IMR-90 (cell line): ENCODE measurements at regions not wholly inside any gene's neighbourhood (a gene's known extent, or its start where the extent isn't known, plus 50 kb on each side); places are given as distances from the start of the nearest gene placed in this dataset.
"Not testable (repeated sequence)": the region's sequence is repeated elsewhere in the genome, so short reads cannot be mapped to it uniquely, and the experiment has no call there.

Source experiments
- ATAC-seq: fragments of 200-7000 bp; cut with Tn5 transposase; 2 replicates; pipeline ENCODE4 v1.9.1; 2020; ENCODE audit warnings: low read depth, mild to moderate bottlenecking, moderate library complexity
- BruUV-seq: library from RNA; stranded (reverse); fragments of 400-500 nt; replicated peaks from 2 replicates; lab custom pipeline; 2021; lab: Mats Ljungman, UMichigan
- CTCF ChIA-PET: fragments of 300-600 bp; formaldehyde crosslinking; extraction: SDS; loops from one replicate; lab custom pipeline; 2021; ENCODE audit warnings: antibody characterized with exemption; lab: Yijun Ruan, JAX
- POLR2A ChIA-PET: fragments of 300-600 bp; sonication (Branson Sonifier 250); formaldehyde crosslinking; loops from one replicate; lab custom pipeline; 2022; ENCODE audit warnings: antibody characterized with exemption; ENCODE audit not compliant: unreplicated experiment; lab: Charles Lee
- DNase-seq: peaks from one replicate; pipeline ENCODE4 v3.0.0; 2013
- H2AFZ ChIP-seq: replicated peaks from 2 replicates; pipeline ENCODE3; 2013; ENCODE audit warnings: low read length, mild to moderate bottlenecking; ENCODE audit not compliant: poor library complexity
- H2AK5ac ChIP-seq: 2 replicates; pipeline ENCODE4 v1.6.1; 2013; ENCODE audit warnings: low read depth, low read length, inconsistent platforms
- H2AK9ac ChIP-seq: replicated peaks from 2 replicates; pipeline ENCODE3; 2013; ENCODE audit warnings: mild to moderate bottlenecking, low read depth, low read length, moderate library complexity; ENCODE audit not compliant: poor library complexity
- H2BK120ac ChIP-seq: 2 replicates; pipeline ENCODE4 v1.6.1; 2013; ENCODE audit warnings: low read depth, low read length, inconsistent platforms
- H2BK15ac ChIP-seq: 3 replicates; pipeline ENCODE4 v1.6.1; 2013; ENCODE audit warnings: low read depth, low read length, inconsistent platforms
- H2BK20ac ChIP-seq: 2 replicates; pipeline ENCODE4 v1.6.1; 2013; ENCODE audit warnings: low read depth, mild to moderate bottlenecking, inconsistent platforms, low read length, moderate library complexity
- H2BK5ac ChIP-seq: 2 replicates; pipeline ENCODE4 v1.6.1; 2013; ENCODE audit warnings: mild to moderate bottlenecking, low read depth, low read length, inconsistent platforms; ENCODE audit not compliant: poor library complexity, severe bottlenecking
- H3K14ac ChIP-seq: replicated peaks from 2 replicates; pipeline ENCODE4 v1.6.1; 2013; ENCODE audit warnings: low read depth, low read length, inconsistent platforms
- H3K18ac ChIP-seq: 2 replicates; pipeline ENCODE4 v1.6.1; 2013; ENCODE audit warnings: low read depth, low read length, control low read depth
- H3K23ac ChIP-seq: 2 replicates; pipeline ENCODE4 v1.6.1; 2013; ENCODE audit warnings: low read depth, low read length, inconsistent platforms
- H3K27ac ChIP-seq: 2 replicates; pipeline ENCODE4 v1.5.1; 2013; ENCODE audit warnings: mild to moderate bottlenecking, control low read depth, low read length; ENCODE audit not compliant: insufficient read depth
- H3K27me3 ChIP-seq: 2 replicates; pipeline ENCODE4 v1.6.1; 2013; ENCODE audit warnings: low read length; ENCODE audit not compliant: control insufficient read depth, insufficient read depth
- H3K36me3 ChIP-seq: 2 replicates; pipeline ENCODE4 v1.6.1; 2013; ENCODE audit warnings: low read length, mixed read lengths; ENCODE audit not compliant: control insufficient read depth, insufficient read depth
- H3K4ac ChIP-seq: 2 replicates; pipeline ENCODE4 v1.6.1; 2013; ENCODE audit warnings: low read depth, low read length, inconsistent platforms
- H3K4me1 ChIP-seq: 2 replicates; pipeline ENCODE4 v1.6.1; 2013; ENCODE audit warnings: low read length, mixed read lengths; ENCODE audit not compliant: control insufficient read depth, insufficient read depth
- H3K4me2 ChIP-seq: 2 replicates; pipeline ENCODE4 v1.6.1; 2013; ENCODE audit warnings: low read depth, mild to moderate bottlenecking, control low read depth, low read length, moderate library complexity
- H3K4me3 ChIP-seq: 2 replicates; pipeline ENCODE4 v1.5.1; 2013; ENCODE audit warnings: low read depth, mild to moderate bottlenecking, control low read depth, low read length, moderate library complexity; ENCODE audit not compliant: insufficient read depth
- H3K56ac ChIP-seq: 2 replicates; pipeline ENCODE4 v1.6.1; 2013; ENCODE audit warnings: low read length, inconsistent platforms; ENCODE audit not compliant: insufficient read depth; ENCODE audit errors: extremely low read depth
- H3K79me1 ChIP-seq, 2 experiments: 2 replicates each; pipeline ENCODE4 v1.6.1; 2013; ENCODE audit warnings: low read length in 2 of 2, inconsistent platforms in 1 of 2, low read depth in 1 of 2
- H3K9ac ChIP-seq: 2 replicates; pipeline ENCODE4 v1.6.1; 2013; ENCODE audit warnings: low read depth, low read length, control low read depth
- H3K9me1 ChIP-seq: 2 replicates; pipeline ENCODE4 v1.6.1; 2013; ENCODE audit warnings: low read length, inconsistent platforms; ENCODE audit not compliant: insufficient read depth
- H3K9me3 ChIP-seq: 2 replicates; pipeline ENCODE4 v1.6.1; 2013; ENCODE audit warnings: low read length; ENCODE audit not compliant: control insufficient read depth, insufficient read depth
- H4K20me1 ChIP-seq: 2 replicates; pipeline ENCODE4 v1.6.1; 2013; ENCODE audit warnings: low read length, inconsistent platforms; ENCODE audit not compliant: insufficient read depth
- H4K5ac ChIP-seq: 2 replicates; pipeline ENCODE4 v1.6.1; 2013; ENCODE audit warnings: mild to moderate bottlenecking, low read depth, low read length, control low read depth
- H4K8ac ChIP-seq, 2 experiments: 2 replicates each; pipeline ENCODE4 v1.6.1; 2013; ENCODE audit warnings: low read depth in 2 of 2, low read length in 2 of 2, control low read depth in 1 of 2, inconsistent platforms in 1 of 2
- H4K91ac ChIP-seq: 2 replicates; pipeline ENCODE4 v1.6.1; 2013; ENCODE audit warnings: low read depth, low read length, inconsistent platforms; ENCODE audit not compliant: insufficient read depth
- WGBS, 2 experiments: methylation state at CpG; one replicate each; pipeline versions ENCODE4 v1.1.5 to v1.1.7; 2013; ENCODE audit warnings: missing lambda C conversion rate in 2 of 2; ENCODE audit not compliant: insufficient read length in 1 of 2; ENCODE audit errors: extremely low coverage in 2 of 2; 5-methylcytosine and 5-hydroxymethylcytosine counted together
- dilution Hi-C: fragments of 300-500 bp; cut with HindIII; formaldehyde crosslinking; loops from one replicate; pipeline ENCODE4 v1.14.3; 2018; ENCODE audit warnings: low sequenced_read_pairs; ENCODE audit not compliant: unreplicated experiment
- in situ Hi-C: fragments of 300-500 bp; cut with MboI; formaldehyde crosslinking; loops from 3 replicates; pipeline ENCODE4 v1.14.3; 2019; ENCODE audit warnings: low sequenced_read_pairs, inconsistent platforms, mixed read lengths
- intact Hi-C: fragments of 100-400 bp; cut with micrococcal nuclease; formaldehyde crosslinking; loops from 2 replicates; pipeline ENCODE4 v1.10.0; 2022

- H3K27ac ChIP-seq, H4K5ac ChIP-seq, BruUV-seq, H2AFZ ChIP-seq, H3K79me1 ChIP-seq, H3K56ac ChIP-seq, in situ Hi-C loops, H2BK5ac ChIP-seq, CTCF ChIA-PET, H3K18ac ChIP-seq, H3K4me1 ChIP-seq, H3K9me1 ChIP-seq, ATAC-seq, H2BK120ac ChIP-seq, H3K14ac ChIP-seq, H2AK9ac ChIP-seq, H4K20me1 ChIP-seq, dilution Hi-C loops, H3K4me2 ChIP-seq, DNase-seq, H3K23ac ChIP-seq, POLR2A ChIA-PET, H3K9me3 ChIP-seq, H2AK5ac ChIP-seq, H4K8ac ChIP-seq, H2BK15ac ChIP-seq, H3K4ac ChIP-seq, H2BK20ac ChIP-seq, H3K4me3 ChIP-seq, intact Hi-C loops, H3K27me3 ChIP-seq, H3K36me3 ChIP-seq, H3K9ac ChIP-seq, H4K91ac ChIP-seq: not testable (repeated sequence)
- WGBS, 2 experiments: 100% methylated on average over 1 of the region's 6 CpGs; no CpG with 5 or more reads in 1 of the 2 experiments
Observed at GRCh38 chr6:144507772-144508312, 222.7 kb downstream of the UTRN start.
